Ectodermal cell (in vitro differentiated cells): ENCODE measurements at regions not wholly inside any gene's neighbourhood (a gene's known extent, or its start where the extent isn't known, plus 50 kb on each side); places are given as distances from the start of the nearest gene placed in this dataset.
"Not testable (repeated sequence)": the region's sequence is repeated elsewhere in the genome, so short reads cannot be mapped to it uniquely, and the experiment has no call there.

Experiments
- H3K27ac ChIP-seq: 2 replicates; pipeline ENCODE4 v1.7.0; 2013; ENCODE audit warnings: mild to moderate bottlenecking, low read depth, low read length; ENCODE audit not compliant: insufficient read depth, poor library complexity, severe bottlenecking
- H3K27me3 ChIP-seq: 2 replicates; pipeline ENCODE4 v1.7.0; 2013; ENCODE audit warnings: mild to moderate bottlenecking, low read length; ENCODE audit not compliant: insufficient read depth, control insufficient read depth, poor library complexity, severe bottlenecking
- H3K36me3 ChIP-seq: one replicate; pipeline ENCODE4 v1.7.0; 2013; ENCODE audit warnings: low read length; ENCODE audit not compliant: control insufficient read depth, insufficient read depth
- H3K4me1 ChIP-seq: one replicate; pipeline ENCODE4 v1.7.0; 2013; ENCODE audit warnings: low read length; ENCODE audit not compliant: control insufficient read depth, insufficient read depth
- H3K4me3 ChIP-seq: 2 replicates; pipeline ENCODE4 v1.7.0; 2013; ENCODE audit warnings: low read depth, low read length, control low read depth; ENCODE audit not compliant: insufficient read depth
- H3K9me3 ChIP-seq: 2 replicates; pipeline ENCODE4 v1.7.0; 2013; ENCODE audit warnings: mild to moderate bottlenecking, low read length, moderate library complexity; ENCODE audit not compliant: control insufficient read depth
- WGBS, 2 experiments: methylation state at CpG; one replicate each; pipeline ENCODE4 v1.1.7; 2013; ENCODE audit warnings: missing lambda C conversion rate in 2 of 2; 5-methylcytosine and 5-hydroxymethylcytosine counted together

DNA sequence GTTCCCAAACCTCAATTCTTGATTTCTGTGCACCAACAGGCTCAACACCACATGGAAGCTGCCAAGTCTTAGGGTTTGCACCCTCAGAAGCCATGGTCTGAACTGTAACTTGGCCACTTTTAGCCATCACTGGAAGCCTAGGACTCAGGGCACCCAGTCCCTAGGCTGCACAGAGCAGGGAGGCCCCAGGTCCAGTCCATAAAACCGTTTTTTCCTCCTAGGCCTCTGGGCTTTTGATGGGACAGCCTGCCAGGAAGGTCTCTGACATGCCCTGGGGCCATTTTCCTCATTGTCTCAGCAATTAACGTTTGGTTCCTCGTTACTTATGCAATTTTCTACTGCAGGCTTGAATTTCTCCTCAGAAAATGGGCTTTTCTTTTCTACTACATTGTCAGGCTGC, 1259.6 kb downstream of the RAPGEF2 start:
- H3K27me3 ChIP-seq = no peaks in the 10 kb centered on the region
- no peak overlapping the region for H3K27ac ChIP-seq
- no peaks in the 10 kb centered on the region for H3K36me3 ChIP-seq
- no peak overlapping the region for H3K4me3 ChIP-seq
- H3K4me1 ChIP-seq = no peaks in the 10 kb centered on the region
- 86 to 88% methylated on average over 3 of the region's 3 CpGs for WGBS, 2 experiments
- no peaks in the 10 kb centered on the region for H3K9me3 ChIP-seq

DNA sequence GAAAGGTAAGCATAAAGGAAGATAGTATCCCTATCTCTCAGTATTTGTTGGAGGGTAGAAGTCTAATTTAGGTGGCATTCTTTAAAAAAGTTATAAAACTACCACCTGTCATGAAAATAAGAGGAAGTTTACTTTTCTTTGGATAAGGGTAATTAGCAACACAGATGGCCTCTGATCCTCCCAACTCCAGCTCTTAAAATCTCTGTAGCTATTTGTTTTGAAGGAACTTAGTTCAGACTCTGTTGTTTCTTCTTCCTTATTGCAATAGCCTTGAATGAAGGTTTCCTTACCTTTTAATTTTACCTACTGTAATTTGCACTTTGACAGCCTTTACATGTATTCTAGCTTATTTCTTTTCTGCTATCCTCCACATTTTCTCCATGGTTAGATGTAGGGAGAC, 1261.3 kb downstream of the RAPGEF2 start:
- Histone ChIP-seq H3K27me3 (no peaks in the 10 kb centered on the region), H3K4me1 (no peaks in the 10 kb centered on the region), H3K36me3 (no peaks in the 10 kb centered on the region)

DNA sequence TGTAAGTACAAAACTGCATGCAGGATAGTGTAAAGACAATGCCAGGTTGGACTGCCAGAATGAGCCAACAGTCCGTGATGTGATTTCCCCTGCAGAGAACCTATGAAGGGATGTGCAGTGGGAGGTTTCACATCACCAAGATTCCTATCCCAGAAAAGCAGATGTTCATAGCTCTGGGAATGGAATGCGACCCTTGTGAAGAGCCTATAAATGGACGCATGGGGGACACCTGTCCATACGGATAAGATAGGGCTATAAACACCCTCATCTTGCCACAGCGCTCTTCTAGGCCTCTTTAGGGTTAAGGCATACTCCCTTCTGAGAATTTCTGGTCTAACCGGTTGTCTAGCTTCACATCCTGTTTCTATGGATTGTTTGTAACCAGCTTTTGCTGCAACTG, 1261.8 kb downstream of the RAPGEF2 start:
- H3K9me3 ChIP-seq, H3K27ac ChIP-seq, H3K4me3 ChIP-seq, H3K36me3 ChIP-seq, H3K4me1 ChIP-seq, H3K27me3 ChIP-seq: not testable (repeated sequence)
- WGBS, 2 experiments = 77 to 96% methylated on average over 4 to 5 of the region's 6 CpGs

More for the DNA sequence above, 1261.3 kb downstream of the RAPGEF2 start:
- H3K4me3 ChIP-seq = no peak overlapping the region
- H3K27ac ChIP-seq = no peak overlapping the region
- no peaks in the 10 kb centered on the region for H3K9me3 ChIP-seq

GRCh38 chr4:160365383-160365782, 1262.5 kb downstream of the RAPGEF2 start:
- H3K4me3 ChIP-seq, H3K27ac ChIP-seq, H3K9me3 ChIP-seq, H3K27me3 ChIP-seq, H3K36me3 ChIP-seq, H3K4me1 ChIP-seq: not testable (repeated sequence)
- 85 to 88% methylated on average over 8 of the region's 8 CpGs for WGBS, 2 experiments

GRCh38 chr4:160370046-160370445, 1267.2 kb downstream of the RAPGEF2 start:
- no peak overlapping the region for H3K27ac ChIP-seq
- H3K27me3 ChIP-seq = no peaks in the 10 kb centered on the region
- 90 to 91% methylated on average over 2 of the region's 2 CpGs for WGBS, 2 experiments
- no peaks in the 10 kb centered on the region for H3K36me3 ChIP-seq
- no peaks in the 10 kb centered on the region for H3K4me1 ChIP-seq
- no peak overlapping the region for H3K4me3 ChIP-seq
- no peaks in the 10 kb centered on the region for H3K9me3 ChIP-seq

DNA sequence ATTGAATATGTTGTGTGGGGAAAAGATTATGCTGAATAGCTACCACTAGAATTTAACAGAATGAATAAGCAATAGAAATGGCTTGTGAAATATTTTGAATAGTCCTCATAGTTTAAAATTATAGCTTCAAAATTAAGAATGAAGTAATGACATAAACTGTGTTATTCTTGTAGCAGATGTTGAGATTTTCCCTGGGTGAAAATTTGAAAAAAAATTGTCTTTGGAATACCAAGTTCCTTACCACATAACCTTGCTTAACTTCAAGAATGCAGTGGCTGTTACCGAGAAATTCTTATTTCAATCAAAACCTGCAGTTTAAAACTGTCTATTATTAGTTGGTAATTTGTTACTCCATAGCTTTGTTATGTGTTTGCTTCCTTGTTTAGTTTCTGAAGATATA, 1268.6 kb downstream of the RAPGEF2 start:
- Histone ChIP-seq H3K4me3 (no peak overlapping the region), H3K4me1 (no peaks in the 10 kb centered on the region), H3K27me3 (no peaks in the 10 kb centered on the region), H3K36me3 (no peaks in the 10 kb centered on the region), H3K27ac (no peak overlapping the region), H3K9me3 (no peaks in the 10 kb centered on the region)
- 100% methylated on average over 1 of the region's 1 CpG; no CpG with 5 or more reads in 1 of the 2 experiments for WGBS, 2 experiments

DNA sequence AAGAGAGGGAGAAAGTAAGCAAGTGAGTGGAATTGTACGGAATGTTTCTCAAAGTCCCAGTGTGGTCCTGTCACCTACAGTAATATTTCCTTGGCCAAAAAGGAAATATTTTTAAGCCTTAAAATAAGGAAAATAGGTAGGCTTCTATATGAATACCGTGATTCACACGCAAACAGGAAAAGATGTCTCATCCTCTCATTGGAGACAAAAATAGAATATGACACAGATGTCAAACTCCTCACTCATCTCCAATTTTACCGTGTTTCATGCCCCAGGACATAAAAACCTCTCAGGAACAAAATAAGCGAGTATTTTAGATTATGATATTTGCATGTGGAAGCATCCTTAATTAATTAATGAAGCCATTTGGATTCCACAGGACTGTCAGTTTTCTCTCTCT, 1269.5 kb downstream of the RAPGEF2 start:
- WGBS, 2 experiments = 96 to 97% methylated on average over 4 to 5 of the region's 5 CpGs
- H3K27me3 ChIP-seq = no peaks in the 10 kb centered on the region
- no peak overlapping the region for H3K4me3 ChIP-seq
- no peak overlapping the region for H3K27ac ChIP-seq
- H3K4me1 ChIP-seq = no peaks in the 10 kb centered on the region
- H3K36me3 ChIP-seq = no peaks in the 10 kb centered on the region
- no peaks in the 10 kb centered on the region for H3K9me3 ChIP-seq

- no peak overlapping the region for H3K27ac ChIP-seq
- H3K36me3 ChIP-seq = no peaks in the 10 kb centered on the region
- no peak overlapping the region for H3K4me3 ChIP-seq
- no peaks in the 10 kb centered on the region for H3K4me1 ChIP-seq
- no peaks in the 10 kb centered on the region for H3K27me3 ChIP-seq
- 90 to 97% methylated on average over 2 of the region's 2 CpGs for WGBS, 2 experiments
- H3K9me3 ChIP-seq = no peaks in the 10 kb centered on the region
Measured at GRCh38 chr4:160373911-160374310, 1271.0 kb downstream of the RAPGEF2 start.

- no peaks in the 10 kb centered on the region for H3K27me3 ChIP-seq
- H3K9me3 ChIP-seq = no peaks in the 10 kb centered on the region
- no peaks in the 10 kb centered on the region for H3K4me1 ChIP-seq
- no peak overlapping the region for H3K4me3 ChIP-seq
- no peak overlapping the region for H3K27ac ChIP-seq
- WGBS, 2 experiments = 88 to 100% methylated on average over 1 to 2 of the region's 2 CpGs
- H3K36me3 ChIP-seq = no peaks in the 10 kb centered on the region
Measured at GRCh38 chr4:160375772-160376452, 1273.0 kb downstream of the RAPGEF2 start.

DNA sequence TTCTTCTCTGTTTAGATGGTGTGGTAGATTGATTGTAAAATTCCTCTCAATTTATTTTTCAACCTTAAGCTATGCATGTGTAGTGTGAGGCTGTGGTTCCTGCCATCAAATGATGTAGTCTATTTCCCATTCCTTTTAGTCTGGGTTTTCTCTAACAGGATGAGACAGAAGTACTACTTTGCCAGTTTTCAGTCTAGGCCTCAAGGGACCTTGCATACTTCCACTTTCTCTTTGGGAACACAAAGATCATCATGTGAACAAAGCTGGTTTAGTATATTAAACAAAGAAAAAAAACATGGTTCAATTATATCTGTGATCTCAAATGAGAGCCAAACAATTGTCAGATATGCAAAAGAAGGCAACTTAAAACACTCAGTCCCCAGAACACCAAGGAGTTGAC, 1284.0 kb downstream of the RAPGEF2 start:
- Histone ChIP-seq H3K4me1 (no peaks in the 10 kb centered on the region), H3K27ac (no peak overlapping the region), H3K4me3 (no peak overlapping the region), H3K27me3 (no peaks in the 10 kb centered on the region), H3K36me3 (no peaks in the 10 kb centered on the region), H3K9me3 (no peaks in the 10 kb centered on the region)

DNA sequence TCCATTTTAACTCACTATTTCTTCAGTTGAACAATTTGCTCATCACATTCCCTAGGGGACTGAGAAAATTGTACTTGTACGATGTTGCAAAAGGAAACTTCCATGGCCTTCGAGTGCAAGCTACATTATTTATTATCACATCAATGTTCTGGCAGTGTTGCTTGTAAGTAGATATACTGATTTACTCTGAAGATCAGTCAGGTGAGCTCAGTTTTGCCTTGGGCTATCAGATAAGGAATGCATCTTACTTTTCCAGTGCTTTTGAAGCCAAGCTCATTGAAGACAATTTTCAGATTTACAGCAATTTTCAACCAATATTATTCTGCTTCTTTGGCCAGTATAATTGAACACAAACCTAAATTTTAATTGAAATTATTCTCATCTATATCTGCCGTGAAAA, 1296.9 kb downstream of the RAPGEF2 start:
- 85 to 100% methylated on average over 1 to 2 of the region's 3 CpGs for WGBS, 2 experiments
- no peaks in the 10 kb centered on the region for H3K27me3 ChIP-seq
- no peaks in the 10 kb centered on the region for H3K36me3 ChIP-seq
- no peaks in the 10 kb centered on the region for H3K9me3 ChIP-seq
- no peak overlapping the region for H3K4me3 ChIP-seq
- H3K4me1 ChIP-seq = no peaks in the 10 kb centered on the region
- H3K27ac ChIP-seq = no peak overlapping the region
